ENCODE measurements at regions not wholly inside any gene's neighbourhood (a gene's known extent, or its start where the extent isn't known, plus 50 kb on each side); places are given as distances from the start of the nearest gene placed in this dataset.

- no peaks in the 10 kb centered on the region for H3K9me2 ChIP-seq (ENCODE audit: insufficient read depth, low read length)
- H3K79me2 ChIP-seq (ENCODE audit: insufficient read depth, low read depth, low read length): no peaks in the 10 kb centered on the region
- no peak overlapping the region for H3K4me3 ChIP-seq (ENCODE audit: low read depth, low read length, poor library complexity, severe bottlenecking)
- no peak for DNase-seq (ENCODE audit: low spot score)
- no peak overlapping the region for H2AFZ ChIP-seq (ENCODE audit: low read length)
- no peaks in the 10 kb centered on the region for H4K20me1 ChIP-seq (ENCODE audit: insufficient read depth, low read length)
- TF ChIP-seq EZH2phosphoT487 (IDR thresholded peaks at IDR 0.05; ENCODE audit: borderline replicate concordance, low read depth, low read length): no peak
- no peak for TF ChIP-seq CTCF (conservative IDR thresholded peaks at IDR 0.05; ENCODE audit: low read length)
- no peaks in the 10 kb centered on the region for H3K36me3 ChIP-seq (ENCODE audit: insufficient read depth, low read length)
- H3K4me2 ChIP-seq (ENCODE audit: low read length): no peak overlapping the region
- no peak overlapping the region for H3K27ac ChIP-seq (ENCODE audit: low read depth, low read length, poor library complexity, severe bottlenecking)
- no peaks in the 10 kb centered on the region for H3K4me1 ChIP-seq (ENCODE audit: insufficient read depth, low read length, poor library complexity, severe bottlenecking)
- no TSS peak for BruUV-seq (replicated peaks)
- ChIA-PET CTCF (ENCODE audit: unreplicated experiment) (no interaction called here), POLR2A (no interaction called here)
- intact Hi-C loops (cut with micrococcal nuclease; ENCODE audit: unreplicated experiment): no loop called here
- no peaks in the 10 kb centered on the region for H3K9me3 ChIP-seq (ENCODE audit: low read length)
Measured at GRCh38 chr2:126831234-126832005, 67.3 kb upstream of the TEX51 start.

GRCh38 chr2:126832014-126832413, 66.7 kb upstream of the TEX51 start:
- ChIA-PET CTCF (ENCODE audit: unreplicated experiment) (no interaction called here), POLR2A (no interaction called here)
- no peak for DNase-seq (ENCODE audit: low spot score)
- BruUV-seq (replicated peaks): no TSS peak
- no peak overlapping the region for H3K4me3 ChIP-seq (ENCODE audit: low read depth, low read length, poor library complexity, severe bottlenecking)
- no peak overlapping the region for H3K4me2 ChIP-seq (ENCODE audit: low read length)
- TF ChIP-seq CTCF (conservative IDR thresholded peaks at IDR 0.05; ENCODE audit: low read length): no peak
- TF ChIP-seq EZH2phosphoT487 (IDR thresholded peaks at IDR 0.05; ENCODE audit: borderline replicate concordance, low read depth, low read length): no peak
- H3K79me2 ChIP-seq (ENCODE audit: insufficient read depth, low read depth, low read length): no peaks in the 10 kb centered on the region
- intact Hi-C loops (cut with micrococcal nuclease; ENCODE audit: unreplicated experiment): no loop called here
- H3K9me2 ChIP-seq (ENCODE audit: insufficient read depth, low read length): no peaks in the 10 kb centered on the region
- H3K36me3 ChIP-seq (ENCODE audit: insufficient read depth, low read length): no peaks in the 10 kb centered on the region
- no peaks in the 10 kb centered on the region for H3K4me1 ChIP-seq (ENCODE audit: insufficient read depth, low read length, poor library complexity, severe bottlenecking)
- H3K27ac ChIP-seq (ENCODE audit: low read depth, low read length, poor library complexity, severe bottlenecking): no peak overlapping the region
- no peak overlapping the region for H2AFZ ChIP-seq (ENCODE audit: low read length)
- no peaks in the 10 kb centered on the region for H3K9me3 ChIP-seq (ENCODE audit: low read length)
- H4K20me1 ChIP-seq (ENCODE audit: insufficient read depth, low read length): no peaks in the 10 kb centered on the region

GRCh38 chr2:126832757-126833156, 65.9 kb upstream of the TEX51 start:
- POLR2A ChIA-PET: no interaction called here
- no peak overlapping the region for H3K4me2 ChIP-seq (ENCODE audit: low read length)
- H4K20me1 ChIP-seq (ENCODE audit: insufficient read depth, low read length): no peaks in the 10 kb centered on the region
- DNase-seq (ENCODE audit: low spot score): no peak
- H3K27ac ChIP-seq (ENCODE audit: low read depth, low read length, poor library complexity, severe bottlenecking): no peak overlapping the region
- intact Hi-C loops (cut with micrococcal nuclease; ENCODE audit: unreplicated experiment): no loop called here
- no peak overlapping the region for H3K4me3 ChIP-seq (ENCODE audit: low read depth, low read length, poor library complexity, severe bottlenecking)
- TF ChIP-seq EZH2phosphoT487 (IDR thresholded peaks at IDR 0.05; ENCODE audit: borderline replicate concordance, low read depth, low read length) (no peak), CTCF (conservative IDR thresholded peaks at IDR 0.05; ENCODE audit: low read length) (no peak)
- H3K4me1 ChIP-seq (ENCODE audit: insufficient read depth, low read length, poor library complexity, severe bottlenecking): no peaks in the 10 kb centered on the region
- no peaks in the 10 kb centered on the region for H3K9me3 ChIP-seq (ENCODE audit: low read length)
- CTCF ChIA-PET (ENCODE audit: unreplicated experiment): no interaction called here
- H3K36me3 ChIP-seq (ENCODE audit: insufficient read depth, low read length): no peaks in the 10 kb centered on the region
- no peak overlapping the region for H2AFZ ChIP-seq (ENCODE audit: low read length)
- no TSS peak for BruUV-seq (replicated peaks)
- no peaks in the 10 kb centered on the region for H3K9me2 ChIP-seq (ENCODE audit: insufficient read depth, low read length)
- H3K79me2 ChIP-seq (ENCODE audit: insufficient read depth, low read depth, low read length): no peaks in the 10 kb centered on the region

Data from OCI-LY7 (cell line).